GM18951 (cell line): ENCODE measurements at regions not wholly inside any gene's neighbourhood (a gene's known extent, or its start where the extent isn't known, plus 50 kb on each side); places are given as distances from the start of the nearest gene placed in this dataset.

Experiments
- POLR2A ChIP-seq: IDR thresholded peaks from 4 replicates; pipeline ENCODE4 v1.6.1; 2011; ENCODE audit warnings: mild to moderate bottlenecking; ENCODE audit not compliant: insufficient read length, insufficient read depth; ENCODE audit errors: extremely low read depth
- in situ Hi-C: fragments of 300-500 bp; cut with MboI; formaldehyde crosslinking; loops from one replicate; pipeline ENCODE4 v1.12.0; 2022; ENCODE audit warnings: low sequenced_read_pairs, mixed read lengths, inconsistent platforms; ENCODE audit not compliant: unreplicated experiment

DNA sequence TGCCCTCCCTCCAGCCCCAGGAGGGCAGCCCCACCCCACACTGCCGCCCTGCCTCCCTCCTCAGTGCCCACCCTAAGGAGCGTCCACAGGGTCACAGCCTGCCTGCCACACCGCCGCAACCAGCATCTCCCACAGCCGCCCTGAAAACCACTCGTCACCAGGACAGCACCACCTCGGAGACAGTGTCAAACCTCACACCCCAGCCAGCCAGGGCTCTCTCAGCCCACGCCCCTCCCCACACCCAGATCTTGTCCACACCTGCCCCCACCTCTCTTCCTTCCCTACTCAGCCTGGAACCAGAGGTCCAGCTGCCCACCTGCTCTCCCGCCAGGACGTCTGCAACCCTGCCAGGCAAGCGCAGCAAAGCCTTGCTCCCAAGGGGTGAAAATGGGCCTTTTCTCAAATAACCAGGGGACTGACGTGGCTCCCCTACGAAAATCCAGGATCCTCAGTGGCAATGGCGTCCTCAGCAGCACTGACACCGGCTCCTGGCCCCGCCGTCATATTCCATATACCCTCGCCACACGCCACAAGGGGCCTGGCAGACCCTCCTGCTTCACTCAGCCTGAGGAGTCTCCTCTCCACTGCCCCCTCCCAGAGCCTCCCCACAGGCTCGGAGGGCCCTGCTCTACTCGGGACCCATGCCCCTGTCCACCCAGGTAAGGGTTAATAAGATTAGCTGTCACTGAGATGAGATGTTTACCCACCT lies 71.0 kb upstream of the ADAMTS2 start:
- in situ Hi-C loops: no loop called here
- TF ChIP-seq POLR2A: no peak

DNA sequence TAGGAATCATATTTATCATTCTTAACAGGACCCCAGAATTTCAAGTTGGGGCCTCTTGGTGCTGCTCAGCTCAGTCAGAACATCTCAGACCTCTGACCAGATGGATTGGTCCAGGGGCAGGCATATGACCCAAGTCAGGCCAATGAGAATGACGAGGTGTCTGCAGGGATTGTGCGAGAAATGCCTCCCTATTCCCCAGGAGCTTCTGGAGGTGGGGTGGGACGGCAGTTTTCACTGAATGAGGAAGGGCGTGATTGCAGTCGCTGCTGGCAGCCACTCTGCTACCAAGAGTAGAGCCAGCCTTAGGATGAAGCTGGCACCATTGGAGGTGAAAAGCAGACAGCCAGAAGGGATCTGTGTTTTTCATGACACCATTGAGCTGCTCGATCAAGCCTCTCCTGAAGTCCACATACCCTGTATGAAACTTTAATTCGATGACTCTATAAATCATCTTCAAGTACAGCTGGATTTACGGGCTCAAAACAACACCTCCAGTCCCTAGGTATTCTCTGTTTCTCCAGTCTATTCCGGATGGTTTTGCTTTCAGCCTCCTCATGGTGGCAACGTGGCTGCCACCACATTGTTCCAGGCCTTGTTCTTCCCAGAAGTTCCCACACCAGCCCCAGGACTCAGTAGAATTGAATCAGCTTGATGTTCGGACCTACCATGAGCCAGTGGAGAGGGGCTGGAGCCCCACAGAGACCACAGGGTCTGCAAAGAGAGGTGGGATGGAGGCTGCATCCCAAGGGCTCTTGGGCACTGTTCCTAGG lies 70.2 kb upstream of the ADAMTS2 start:
- in situ Hi-C loops: no loop called here
- TF ChIP-seq POLR2A: no peak

DNA sequence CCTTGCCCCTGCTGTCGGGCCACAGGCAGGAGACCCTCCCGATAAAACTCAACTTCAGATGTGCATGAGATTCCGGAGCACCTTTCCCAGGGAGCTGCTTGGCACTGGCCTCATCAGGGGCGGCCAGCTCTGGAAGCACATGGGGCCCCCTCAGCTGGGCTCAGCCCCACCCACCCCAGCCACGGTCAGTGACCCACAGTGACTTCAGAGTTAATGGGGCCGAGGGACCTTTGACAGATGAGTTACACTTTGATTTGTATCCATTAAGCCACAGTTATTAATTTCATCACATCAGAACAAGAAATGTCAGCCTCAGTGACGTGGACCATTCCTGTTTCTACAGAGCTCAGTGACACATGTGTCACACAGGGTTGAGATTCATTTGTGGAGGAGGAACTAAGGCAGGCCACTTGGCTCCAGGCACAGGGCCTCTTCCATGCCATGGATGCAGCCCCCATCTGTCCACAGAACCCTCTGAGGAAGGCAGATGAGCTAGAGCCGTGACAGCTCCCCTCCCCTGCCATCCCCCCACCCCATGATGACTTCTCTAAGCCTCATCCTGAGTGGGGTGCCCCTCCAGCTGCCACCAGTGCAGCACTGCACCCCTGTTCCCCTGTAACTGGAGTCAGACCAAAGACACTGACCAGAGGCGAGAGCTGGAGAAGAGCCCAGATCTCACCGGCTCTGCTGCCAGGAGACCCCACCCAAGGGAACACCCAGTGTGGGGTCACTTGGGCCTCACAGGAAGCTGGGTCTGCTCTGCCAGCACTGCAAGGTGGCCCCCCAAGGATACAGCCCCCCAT lies 69.4 kb upstream of the ADAMTS2 start:
- in situ Hi-C loops: no loop called here
- no peak for TF ChIP-seq POLR2A

DNA sequence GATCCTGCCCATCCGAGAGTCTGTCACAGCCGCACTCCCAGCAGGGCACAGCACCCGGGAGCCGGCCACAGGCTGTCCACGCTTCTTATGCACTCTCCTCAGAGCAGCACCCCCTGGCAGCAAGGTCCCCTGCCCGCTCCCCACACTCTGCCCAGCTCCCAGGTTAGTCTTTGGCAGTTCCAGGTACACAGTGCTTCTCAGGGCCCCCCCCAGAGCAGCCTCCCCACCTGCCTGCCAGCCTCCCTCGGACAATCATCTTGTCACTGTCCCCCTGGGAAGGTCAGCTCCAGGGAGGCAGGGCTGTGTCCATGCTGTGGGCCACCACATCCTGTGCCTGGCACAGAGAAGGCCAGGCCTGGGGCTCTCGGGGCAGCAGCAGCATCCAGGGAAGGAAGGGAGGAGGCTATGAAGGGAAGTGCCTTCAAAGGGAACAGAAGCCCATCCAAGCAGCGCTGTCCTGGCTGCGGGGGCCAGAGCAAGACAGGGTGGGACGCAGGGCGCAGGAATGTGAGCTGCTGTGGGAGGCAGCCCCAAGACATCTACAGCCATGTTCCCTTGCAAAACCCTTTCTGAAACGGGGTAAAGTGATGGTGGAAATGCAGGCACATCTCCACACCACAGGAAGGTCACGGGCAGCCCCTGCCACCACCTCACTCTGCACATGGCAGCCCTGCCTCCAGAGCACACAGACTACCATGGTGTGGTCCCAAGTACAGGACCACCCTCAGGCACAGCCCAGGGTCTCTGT lies 68.6 kb upstream of the ADAMTS2 start:
- in situ Hi-C loops: no loop called here

DNA sequence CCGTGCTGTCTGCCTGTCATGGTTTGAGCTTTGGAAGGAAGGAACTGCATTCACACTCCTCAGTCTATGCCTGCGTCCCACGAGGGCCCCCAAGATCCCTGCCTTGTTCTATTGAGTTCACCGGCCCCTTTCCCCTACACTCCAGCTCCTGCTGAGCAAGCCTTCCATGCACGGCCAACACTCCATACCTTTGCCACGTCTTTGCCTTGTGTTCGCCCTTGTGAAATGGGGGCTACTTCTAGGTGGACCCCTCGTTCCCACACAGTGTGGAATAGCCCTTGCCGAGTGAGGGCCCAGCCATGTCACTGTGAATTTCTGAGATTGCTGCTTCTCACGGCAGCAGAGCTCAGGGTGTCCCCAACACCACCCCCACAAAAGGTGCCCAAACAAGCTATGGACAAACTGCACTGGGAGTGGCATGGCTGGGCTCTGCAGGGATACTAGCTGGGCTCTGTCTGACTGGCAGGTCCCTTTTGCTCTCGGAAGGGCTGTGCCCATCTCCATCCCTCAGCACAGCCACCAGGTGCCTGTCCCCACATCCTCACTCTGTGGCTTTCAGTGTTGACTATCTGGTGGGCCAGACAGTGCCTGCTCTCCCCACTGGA lies 67.9 kb upstream of the ADAMTS2 start:
- TF ChIP-seq POLR2A: no peak
- in situ Hi-C loops: no loop called here

More for the DNA sequence above, 68.6 kb upstream of the ADAMTS2 start:
- no peak for TF ChIP-seq POLR2A

DNA sequence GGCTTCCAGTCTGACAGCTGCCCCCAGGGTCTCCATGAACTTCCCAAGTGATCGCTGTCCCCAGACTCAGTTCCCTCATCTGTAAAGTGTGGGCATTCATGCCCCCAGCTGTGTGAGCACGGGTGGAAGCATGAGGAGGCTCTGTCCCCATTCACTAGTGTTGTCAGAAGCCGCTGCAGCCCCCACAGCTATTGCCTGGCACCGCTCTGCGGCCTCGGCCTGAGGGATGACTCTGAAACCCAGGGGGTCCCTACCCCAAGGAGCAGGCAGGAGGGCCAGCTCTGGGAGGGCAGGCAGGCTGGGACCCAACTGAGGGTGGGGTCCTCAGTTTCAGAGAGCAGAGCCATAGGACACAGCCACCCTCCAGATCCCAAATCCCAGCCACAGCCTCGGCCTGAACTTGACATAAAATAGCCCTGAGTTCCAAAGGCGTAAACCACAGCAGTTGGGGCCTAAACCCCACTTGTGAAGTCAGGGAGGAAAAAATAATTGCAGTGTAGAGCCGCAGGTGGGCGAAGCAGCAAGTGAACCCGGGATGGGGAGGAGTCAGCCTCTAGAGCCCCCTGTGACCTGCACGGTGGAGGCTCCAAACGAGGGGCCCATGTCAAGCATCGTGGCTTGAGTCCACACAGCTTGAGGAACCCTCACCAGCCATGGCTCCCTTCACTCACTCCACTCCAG lies 66.0 kb upstream of the ADAMTS2 start:
- TF ChIP-seq POLR2A: no peak

DNA sequence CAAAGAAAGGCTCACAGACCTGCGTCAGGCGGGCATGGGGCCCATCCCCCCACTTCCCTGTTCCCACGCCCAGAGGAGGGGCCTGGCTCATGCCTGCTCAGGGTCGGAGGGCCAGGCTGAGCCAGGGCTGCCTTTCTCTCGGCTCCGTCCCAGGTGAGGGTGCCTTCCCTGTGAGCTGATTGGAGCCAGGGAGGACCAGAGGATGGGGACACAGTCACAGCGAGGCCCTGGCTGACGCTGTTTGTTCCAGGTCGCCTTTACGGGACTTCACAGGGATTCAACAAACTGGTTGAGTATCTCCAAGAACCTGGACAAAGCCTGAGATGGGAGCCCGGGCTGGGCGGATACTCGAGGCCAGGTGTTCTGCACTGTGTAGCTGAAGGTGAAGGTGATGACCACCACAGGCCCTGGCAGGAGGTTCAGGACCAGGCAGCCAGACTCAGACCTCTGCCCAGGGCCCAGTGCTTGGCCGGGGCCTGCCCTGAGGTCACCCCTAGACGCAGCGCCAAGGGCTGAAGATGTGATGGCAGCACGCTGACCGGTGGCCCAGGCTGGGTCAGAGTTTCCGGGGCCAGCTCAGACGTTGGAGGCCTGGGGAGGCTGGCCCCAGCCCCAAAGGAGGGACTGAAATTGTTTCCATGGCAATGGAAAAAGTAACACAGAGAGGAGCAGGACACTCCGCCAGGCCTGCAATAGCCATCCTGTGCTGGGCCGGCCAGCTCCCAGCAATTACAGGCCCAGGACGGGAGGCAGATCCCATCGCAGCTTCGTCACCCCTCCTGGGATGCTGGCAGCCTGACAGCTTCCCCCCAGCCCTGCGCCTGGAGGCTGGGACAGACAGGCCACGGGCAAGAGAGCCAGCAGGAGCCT lies 65.3 kb upstream of the ADAMTS2 start:
- in situ Hi-C loops: no loop called here
- TF ChIP-seq POLR2A: no peak

More for the DNA sequence above, 66.0 kb upstream of the ADAMTS2 start:
- in situ Hi-C loops: no loop called here

DNA sequence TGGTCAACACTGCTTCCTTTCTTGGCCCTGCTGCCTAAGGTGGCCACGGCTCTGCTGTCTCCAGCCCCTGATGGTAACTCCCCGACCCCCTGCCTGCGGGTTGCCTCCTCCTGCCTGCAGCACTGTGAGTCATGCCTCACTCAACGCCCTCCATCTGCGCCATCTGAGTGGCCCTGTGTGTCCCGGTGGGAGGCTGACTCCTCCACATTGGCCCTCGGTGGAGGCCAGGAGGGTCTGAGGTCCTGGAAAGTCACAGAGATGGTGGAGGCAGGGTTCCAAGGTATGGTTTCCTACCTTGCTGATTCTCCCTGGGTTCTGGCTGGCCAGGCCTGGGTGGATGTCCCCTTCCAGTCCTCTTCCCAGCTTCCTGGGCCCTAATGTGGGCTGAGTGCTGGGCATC lies 64.5 kb upstream of the ADAMTS2 start:
- in situ Hi-C loops: no loop called here
- no peak for TF ChIP-seq POLR2A

DNA sequence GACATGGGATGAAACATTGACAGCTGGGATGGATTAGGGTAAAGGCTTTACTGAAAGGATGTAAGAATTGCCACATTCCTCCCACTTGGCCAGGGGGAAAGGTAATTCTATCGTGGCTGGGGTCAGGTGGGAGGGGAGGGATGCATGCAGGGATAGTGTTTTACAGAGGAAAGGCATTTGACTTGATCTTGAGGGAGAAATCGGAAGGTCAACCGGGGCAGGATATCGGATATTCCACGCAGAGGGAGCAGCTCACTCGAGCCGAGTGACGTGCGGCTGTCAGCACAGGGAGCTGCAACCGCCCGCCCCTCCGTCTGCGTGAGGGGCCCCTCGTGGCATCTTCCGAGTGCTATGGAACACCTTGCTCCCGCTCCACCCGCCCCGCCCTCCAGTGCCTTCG lies 63.4 kb upstream of the ADAMTS2 start:
- TF ChIP-seq POLR2A: no peak
- in situ Hi-C loops: no loop called here

DNA sequence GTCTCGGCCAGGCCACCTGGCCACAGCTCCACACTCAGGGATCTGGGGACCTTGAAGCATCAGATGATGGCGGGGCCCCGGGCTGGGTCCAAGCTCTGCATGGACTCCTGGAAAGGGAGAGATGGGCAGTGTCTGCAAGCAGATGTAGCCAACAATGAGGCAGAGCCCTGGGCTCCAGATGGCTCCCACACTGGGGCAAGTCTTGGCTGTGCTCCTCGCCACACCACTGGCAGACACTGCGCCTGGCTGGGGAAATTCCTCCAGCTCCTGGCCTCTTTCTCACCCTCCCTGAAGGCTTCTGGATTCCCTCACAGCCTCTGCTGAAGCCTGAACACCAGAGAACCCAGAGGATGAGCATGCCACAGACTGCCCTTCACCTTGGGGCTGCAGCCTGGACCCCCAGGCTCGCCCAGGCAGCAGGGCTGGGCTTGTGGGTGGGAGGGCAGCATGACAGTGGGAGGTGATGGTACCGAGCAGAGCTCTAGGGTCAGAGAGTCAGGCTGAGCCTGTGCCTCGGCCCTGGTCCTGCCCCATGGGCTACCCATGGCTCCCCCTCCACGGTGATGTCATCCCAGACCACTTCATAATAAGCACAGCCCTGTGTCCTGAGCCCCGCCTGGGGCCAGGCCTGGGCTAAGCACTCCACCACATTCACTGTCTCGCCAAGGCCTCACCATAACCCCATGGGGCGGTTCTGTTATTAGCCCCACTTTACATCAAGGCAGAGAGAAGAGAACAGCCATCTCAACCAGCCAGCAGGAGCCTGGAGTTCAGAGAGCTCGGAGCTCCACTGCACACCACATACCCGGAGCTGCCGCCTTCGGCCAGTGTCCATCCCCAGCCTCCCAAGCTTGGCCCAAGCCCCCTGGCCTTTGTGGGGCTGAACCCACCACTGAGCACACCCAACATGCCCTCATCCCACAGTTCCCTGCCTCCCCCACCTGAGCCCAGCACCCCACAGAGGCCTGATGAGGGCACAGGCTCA lies 62.2 kb upstream of the ADAMTS2 start:
- in situ Hi-C loops: no loop called here

More for the DNA sequence above, 62.2 kb upstream of the ADAMTS2 start:
- no peak for TF ChIP-seq POLR2A
